PC-9 (cell line): ENCODE measurements at regions not wholly inside any gene's neighbourhood (a gene's known extent, or its start where the extent isn't known, plus 50 kb on each side); places are given as distances from the start of the nearest gene placed in this dataset.

ENCODE experiments used
- BruUV-seq: library from RNA; stranded (reverse); fragments of 400-500 nt; replicated peaks from 2 replicates; lab custom pipeline; 2021; lab: Mats Ljungman, UMichigan
- CTCF ChIA-PET: fragments of 300-600 bp; sonication (Branson Sonifier 250); formaldehyde crosslinking; loops from one replicate; lab custom pipeline; 2022; ENCODE audit warnings: antibody characterized with exemption; lab: Charles Lee
- POLR2A ChIA-PET: fragments of 300-600 bp; sonication (Branson Sonifier 250); formaldehyde crosslinking; loops from one replicate; lab custom pipeline; 2022; ENCODE audit warnings: antibody characterized with exemption; ENCODE audit not compliant: unreplicated experiment; lab: Charles Lee
- DNase-seq, 2 experiments: peaks; one replicate each; pipeline versions ENCODE4 v3.0.0 to v3.0.0-alpha.2; 2015 to 2022; ENCODE audit warnings: mixed read lengths in 1 of 2
- H2AFZ ChIP-seq: fragments of 200-600 bp; sonication (generic); 2 replicates; pipeline ENCODE4 v1.8.1; 2017; ENCODE audit warnings: antibody characterized with exemption
- H3F3A ChIP-seq: fragments of 200-600 bp; sonication (generic); 2 replicates; pipeline ENCODE4 v1.8.1; 2017; ENCODE audit warnings: antibody characterized with exemption, mild to moderate bottlenecking, low read depth; ENCODE audit not compliant: insufficient read depth
- H3K27ac ChIP-seq: fragments of 200-600 bp; sonication (generic); 2 replicates; pipeline ENCODE4 v1.6.1; 2016; ENCODE audit warnings: mixed run types
- H3K27me3 ChIP-seq: fragments of 200-600 bp; sonication (generic); 2 replicates; pipeline ENCODE4 v1.6.1; 2016; ENCODE audit warnings: low read depth, mixed run types; ENCODE audit not compliant: insufficient read depth
- H3K36me3 ChIP-seq: fragments of 200-600 bp; sonication (generic); 2 replicates; pipeline ENCODE4 v1.6.1; 2016; ENCODE audit warnings: low read depth, mixed run types
- H3K4me1 ChIP-seq: fragments of 200-600 bp; sonication (generic); replicated peaks from 2 replicates; pipeline ENCODE4 v1.6.1; 2016; ENCODE audit warnings: mixed run types; ENCODE audit not compliant: insufficient read depth
- H3K4me2 ChIP-seq: fragments of 200-600 bp; sonication (generic); 2 replicates; pipeline ENCODE4 v1.6.1; 2017; ENCODE audit warnings: mixed run types
- H3K4me3 ChIP-seq: fragments of 200-600 bp; sonication (generic); 2 replicates; pipeline ENCODE4 v1.6.1; 2016; ENCODE audit warnings: mixed run types
- H3K79me2 ChIP-seq: fragments of 200-600 bp; sonication (generic); 2 replicates; pipeline ENCODE4 v1.6.1; 2017; ENCODE audit warnings: low read depth, mixed run types
- H3K9me2 ChIP-seq: fragments of 200-600 bp; sonication (generic); 2 replicates; pipeline ENCODE4 v1.8.1; 2017; ENCODE audit warnings: mild to moderate bottlenecking; ENCODE audit not compliant: insufficient read depth
- H3K9me3 ChIP-seq: fragments of 200-600 bp; sonication (generic); 2 replicates; pipeline ENCODE4 v1.8.1; 2016; ENCODE audit warnings: low read depth; ENCODE audit not compliant: insufficient read depth
- H4K20me1 ChIP-seq: fragments of 200-600 bp; sonication (generic); 2 replicates; pipeline ENCODE4 v1.8.1; 2017; ENCODE audit not compliant: insufficient read depth
- EZH2 ChIP-seq: fragments of 200-600 bp; sonication (generic); IDR thresholded peaks from 2 replicates; pipeline ENCODE4 v1.8.0; 2017; ENCODE audit warnings: antibody characterized with exemption, low read depth
- intact Hi-C: fragments of 100-400 bp; cut with micrococcal nuclease; formaldehyde crosslinking; loops from one replicate; pipeline ENCODE4 v1.10.0; 2022; ENCODE audit not compliant: unreplicated experiment
- TF ChIP-seq, protein P1 (sequence below): fragments of 200-600 bp; sonication (generic); conservative IDR thresholded peaks from 2 replicates; pipeline ENCODE4 v1.6.1; 2017; ENCODE audit warnings: mixed run types, antibody characterized with exemption, mild to moderate bottlenecking, moderate library complexity

DNA sequence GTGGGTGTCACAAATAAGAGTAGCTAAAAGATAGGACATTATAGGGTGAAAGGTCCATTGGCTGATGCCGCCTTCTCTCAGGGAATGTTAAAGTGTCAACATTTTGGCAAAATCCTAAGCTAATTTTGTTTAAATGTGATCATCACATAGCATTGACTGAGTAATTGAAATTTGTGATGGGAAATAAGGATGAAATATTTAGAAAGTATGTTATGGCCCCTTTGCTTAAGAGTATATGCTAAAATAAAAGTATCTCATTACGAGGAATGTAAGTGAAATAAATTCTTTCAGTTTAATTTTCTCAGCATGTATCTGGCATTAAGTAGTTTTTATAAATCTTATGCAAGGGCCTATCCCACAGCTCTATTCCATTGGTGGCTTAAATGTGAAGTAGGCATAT lies 229.2 kb downstream of the PRL start:
- H3K9me3 ChIP-seq: no peaks in the 10 kb centered on the region
- CTCF ChIA-PET: no interaction called here
- POLR2A ChIA-PET: interaction anchor here (0.5 to 0.6 kb wide), 2 partner anchors 607 to 1055 kb away, joined by 4 to 5 read pairs; no protein-coding TSS in a partner anchor
- no peak overlapping the region for H3K4me2 ChIP-seq
- H3K27ac ChIP-seq: no peak overlapping the region
- H3F3A ChIP-seq: no peaks in the 10 kb centered on the region
- H3K9me2 ChIP-seq: no peaks in the 10 kb centered on the region
- H3K36me3 ChIP-seq: no peaks in the 10 kb centered on the region
- no peak for DNase-seq
- TF ChIP-seq, protein P1, sequence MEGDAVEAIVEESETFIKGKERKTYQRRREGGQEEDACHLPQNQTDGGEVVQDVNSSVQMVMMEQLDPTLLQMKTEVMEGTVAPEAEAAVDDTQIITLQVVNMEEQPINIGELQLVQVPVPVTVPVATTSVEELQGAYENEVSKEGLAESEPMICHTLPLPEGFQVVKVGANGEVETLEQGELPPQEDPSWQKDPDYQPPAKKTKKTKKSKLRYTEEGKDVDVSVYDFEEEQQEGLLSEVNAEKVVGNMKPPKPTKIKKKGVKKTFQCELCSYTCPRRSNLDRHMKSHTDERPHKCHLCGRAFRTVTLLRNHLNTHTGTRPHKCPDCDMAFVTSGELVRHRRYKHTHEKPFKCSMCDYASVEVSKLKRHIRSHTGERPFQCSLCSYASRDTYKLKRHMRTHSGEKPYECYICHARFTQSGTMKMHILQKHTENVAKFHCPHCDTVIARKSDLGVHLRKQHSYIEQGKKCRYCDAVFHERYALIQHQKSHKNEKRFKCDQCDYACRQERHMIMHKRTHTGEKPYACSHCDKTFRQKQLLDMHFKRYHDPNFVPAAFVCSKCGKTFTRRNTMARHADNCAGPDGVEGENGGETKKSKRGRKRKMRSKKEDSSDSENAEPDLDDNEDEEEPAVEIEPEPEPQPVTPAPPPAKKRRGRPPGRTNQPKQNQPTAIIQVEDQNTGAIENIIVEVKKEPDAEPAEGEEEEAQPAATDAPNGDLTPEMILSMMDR: no peak
- no peak for TF ChIP-seq EZH2
- H3K27me3 ChIP-seq: no peaks in the 10 kb centered on the region
- no peak overlapping the region for H3K4me3 ChIP-seq
- H3K79me2 ChIP-seq: no peaks in the 10 kb centered on the region
- no peaks in the 10 kb centered on the region for H3K4me1 ChIP-seq
- BruUV-seq: no TSS peak
- no peak overlapping the region for H2AFZ ChIP-seq
- H4K20me1 ChIP-seq: no peaks in the 10 kb centered on the region
- intact Hi-C loops: no loop called here

DNA sequence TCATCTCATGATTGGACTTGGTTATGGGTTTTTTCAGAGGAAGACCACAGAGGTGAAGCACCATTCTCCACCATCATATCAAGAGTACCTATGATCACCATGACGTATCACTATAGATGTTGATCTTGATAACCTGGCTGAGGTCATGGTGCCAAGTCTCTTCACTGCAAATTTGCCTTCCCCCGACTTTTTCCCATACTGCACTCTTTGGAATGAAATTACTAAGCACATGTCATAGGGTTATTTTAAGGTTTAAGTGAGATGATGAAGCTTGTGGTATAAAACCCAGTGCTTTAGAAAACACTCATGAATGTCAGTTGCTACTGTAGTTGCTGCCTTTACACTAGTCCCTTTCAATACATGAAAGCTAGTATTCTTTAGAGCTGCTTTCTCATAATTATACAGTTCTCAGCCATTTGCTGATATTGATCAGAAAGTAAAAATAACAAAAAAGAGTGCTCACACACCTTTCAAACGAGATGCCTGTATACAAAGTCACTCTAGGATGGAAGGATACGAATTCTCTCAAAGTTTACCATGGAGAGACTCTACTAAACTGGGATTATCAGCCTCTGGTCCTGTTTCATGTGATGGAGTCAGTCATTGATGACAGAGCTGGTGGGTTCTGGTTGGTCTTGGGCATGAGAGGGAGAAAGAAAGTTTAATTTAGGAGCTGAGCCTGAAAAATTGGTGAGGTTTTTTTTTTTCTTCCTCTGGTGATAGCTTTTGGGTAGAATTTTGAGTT lies 228.1 kb downstream of the PRL start:
- Histone ChIP-seq H4K20me1 (no peaks in the 10 kb centered on the region), H3K4me2 (no peak overlapping the region), H3K79me2 (no peaks in the 10 kb centered on the region), H3K9me2 (no peaks in the 10 kb centered on the region), H3K27me3 (no peaks in the 10 kb centered on the region), H3F3A (no peaks in the 10 kb centered on the region), H3K36me3 (no peaks in the 10 kb centered on the region), H3K4me1 (no peaks in the 10 kb centered on the region), H3K27ac (no peak overlapping the region), H3K9me3 (no peaks in the 10 kb centered on the region), H2AFZ (no peak overlapping the region), H3K4me3 (no peak overlapping the region)
- intact Hi-C loops: no loop called here
- CTCF ChIA-PET: no interaction called here
- no peak for TF ChIP-seq EZH2
- TF ChIP-seq, protein P1: no peak
- POLR2A ChIA-PET: interaction anchor here (0.6 kb wide), 1 partner anchor 606 kb away, joined by 5 read pairs; no protein-coding TSS in a partner anchor
- DNase-seq: no peak
- no TSS peak for BruUV-seq

DNA sequence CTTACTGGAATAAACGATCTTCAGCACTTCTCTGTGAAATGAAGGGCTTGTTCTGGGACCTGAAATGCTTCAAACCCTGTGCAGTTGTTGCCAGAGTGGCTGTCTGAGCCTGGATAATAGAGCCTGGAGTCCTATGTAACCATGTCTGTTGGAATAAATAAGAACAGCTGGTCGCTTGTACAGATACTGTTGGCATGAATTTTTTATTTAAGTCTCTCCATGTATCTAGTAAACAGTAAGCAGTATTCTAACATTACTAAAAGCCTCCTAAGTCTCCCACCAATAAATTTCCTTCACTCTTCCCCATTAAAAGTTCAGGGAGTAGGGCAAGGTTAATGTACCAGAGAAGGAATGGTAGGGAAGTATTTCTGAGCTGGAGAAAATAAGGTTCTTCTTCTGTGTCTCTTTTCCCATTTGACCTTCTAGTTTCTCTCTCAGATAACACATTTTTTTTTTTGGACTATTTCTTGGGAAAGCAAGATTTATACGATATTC lies 227.5 kb downstream of the PRL start:
- CTCF ChIA-PET: no interaction called here

More for the DNA sequence above, 227.5 kb downstream of the PRL start:
- no peak overlapping the region for H2AFZ ChIP-seq
- H3K36me3 ChIP-seq: no peaks in the 10 kb centered on the region
- TF ChIP-seq EZH2: no peak
- TF ChIP-seq, protein P1: no peak
- H3K27me3 ChIP-seq: no peaks in the 10 kb centered on the region
- H3K4me2 ChIP-seq: no peak overlapping the region
- H3K9me2 ChIP-seq: no peaks in the 10 kb centered on the region
- H3K27ac ChIP-seq: no peak overlapping the region
- no peaks in the 10 kb centered on the region for H3K9me3 ChIP-seq
- no peaks in the 10 kb centered on the region for H3K79me2 ChIP-seq
- POLR2A ChIA-PET: no interaction called here
- intact Hi-C loops: no loop called here
- no peak for DNase-seq
- no peaks in the 10 kb centered on the region for H4K20me1 ChIP-seq
- no peaks in the 10 kb centered on the region for H3F3A ChIP-seq
- BruUV-seq: no TSS peak
- H3K4me3 ChIP-seq: no peak overlapping the region
- no peaks in the 10 kb centered on the region for H3K4me1 ChIP-seq
